ENCODE measurements at regions not wholly inside any gene's neighbourhood (a gene's known extent, or its start where the extent isn't known, plus 50 kb on each side); places are given as distances from the start of the nearest gene placed in this dataset.
A peak's percentile ranks its signal among the peaks of the same experiment; 100 is the strongest.

- TF ChIP-seq ZZZ3 (IDR thresholded peaks at IDR 0.05): no peak
- TF ChIP-seq ZNF197 (CRISPR knock-in tag; IDR thresholded peaks at IDR 0.05; ENCODE audit: low read depth): no peak
- no peak for TF ChIP-seq SAP30 (IDR thresholded peaks at IDR 0.05; ENCODE audit: borderline replicate concordance, insufficient read depth, low read depth, low read length, poor library complexity, severe bottlenecking)
- 0 out of 2 replicates have a peak, but pooled peaks have one; percentile 31 for TF ChIP-seq MAFG (tag; conservative IDR thresholded peaks at IDR 0.05)
- no peak for TF ChIP-seq ILK (tag; IDR thresholded peaks at IDR 0.05; ENCODE audit: borderline replicate concordance, low read depth)
These were observed 437.4 kb upstream of the UBE2E2 start (continued) for GRCh38 chr3:22765679-22766078.

- no peaks in the 10 kb centered on the region for H4K20me1 ChIP-seq (replicated peaks; ENCODE audit: control insufficient read depth, insufficient read depth, low read length)
- H3K36me3 ChIP-seq (ENCODE audit: control insufficient read depth, insufficient read depth, low read length): no peaks in the 10 kb centered on the region
- FAIRE-seq: no peak
- ChIA-PET CTCF (ENCODE audit: low intra/inter-chr PET ratio) (no interaction called here), POLR2A (no interaction called here)
- H3K4me3 ChIP-seq: no peak overlapping the region
- no TSS peak for BruUV-seq (replicated peaks)
- WGBS (ENCODE audit: insufficient coverage, low coverage, missing lambda C conversion rate): 0% methylated on average over 1 of the region's 1 CpG
- intact Hi-C loops (cut with micrococcal nuclease) (no loop called here), in situ Hi-C loops (cut with MboI) (no loop called here)
- H3K9me3 ChIP-seq (replicated peaks; ENCODE audit: control insufficient read depth, insufficient read depth, low read depth, low read length): no peaks in the 10 kb centered on the region
- no peak overlapping the region for H3K27ac ChIP-seq (ENCODE audit: extremely low read depth, low read depth, low read length)
- no peaks in the 10 kb centered on the region for H3K9me1 ChIP-seq (ENCODE audit: control insufficient read depth, insufficient read depth, low read length)
- no peaks in the 10 kb centered on the region for H3K27me3 ChIP-seq (ENCODE audit: control insufficient read depth in 2 of 2, insufficient read depth in 2 of 2, low read length in 2 of 2)
- ATAC-seq: no peak
- no peak overlapping the region for H3K4me2 ChIP-seq (ENCODE audit: insufficient read depth, low read length)
- no peak overlapping the region for H3K9ac ChIP-seq (ENCODE audit: insufficient read depth in 1 of 2, low read depth in 2 of 2, low read length in 2 of 2)
- no peak overlapping the region for H2AFZ ChIP-seq (ENCODE audit: low read depth, low read length)
- no peaks in the 10 kb centered on the region for H3K79me2 ChIP-seq (ENCODE audit: control insufficient read depth, insufficient read depth, low read length)
- no peak for DNase-seq (ENCODE audit: extremely low read depth in 1 of 4, low spot score in 3 of 4)
- H3K4me1 ChIP-seq (replicated peaks in 1 of 2; ENCODE audit: control insufficient read depth in 2 of 2, insufficient read depth in 2 of 2, low read length in 2 of 2): no peaks in the 10 kb centered on the region
- TF ChIP-seq ZNF77 (CRISPR knock-in tag; IDR thresholded peaks at IDR 0.05): no peak
- no peak for TF ChIP-seq CREB5 (CRISPR knock-in tag; IDR thresholded peaks at IDR 0.05)
- TF ChIP-seq EP400 (IDR thresholded peaks at IDR 0.05): no peak
- TF ChIP-seq ZNF699 (CRISPR knock-in tag; IDR thresholded peaks at IDR 0.05; ENCODE audit: insufficient replicate concordance): no peak
- TF ChIP-seq RFX7 (CRISPR knock-in tag; IDR thresholded peaks at IDR 0.05): no peak
- no peak for TF ChIP-seq NRF1 (conservative IDR thresholded peaks at IDR 0.05 in 1 of 2, IDR thresholded peaks at IDR 0.05 in 1 of 2)
- TF ChIP-seq RBBP5 (IDR thresholded peaks at IDR 0.05; ENCODE audit: borderline replicate concordance, insufficient read depth, low read length, poor library complexity, severe bottlenecking): no peak
- no peak for TF ChIP-seq ZNF512 (tag; IDR thresholded peaks at IDR 0.05)
- no peak for TF ChIP-seq ETS2 (tag; IDR thresholded peaks at IDR 0.05; ENCODE audit: borderline replicate concordance, poor library complexity, severe bottlenecking)
- TF ChIP-seq GMEB1 (CRISPR knock-in tag; IDR thresholded peaks at IDR 0.05): no peak
- no peak for TF ChIP-seq SRSF9 (IDR thresholded peaks at IDR 0.05; ENCODE audit: borderline replicate concordance, low read depth, low read length)
- TF ChIP-seq ZKSCAN1 (IDR thresholded peaks at IDR 0.05; ENCODE audit: low read depth, low read length): no peak
- no peak for TF ChIP-seq ZNF354B (CRISPR knock-in tag; IDR thresholded peaks at IDR 0.05)
- no peak for TF ChIP-seq HLTF (IDR thresholded peaks at IDR 0.05)
These were observed 425.3 kb upstream of the UBE2E2 start for GRCh38 chr3:22777834-22778233.
